ENCODE measurements at regions not wholly inside any gene's neighbourhood (a gene's known extent, or its start where the extent isn't known, plus 50 kb on each side); places are given as distances from the start of the nearest gene placed in this dataset.

- no peak overlapping the region for H3K4me3 ChIP-seq (ENCODE audit: low read depth, low read length)
- no peak for DNase-seq (ENCODE audit: low read depth)
- no peak for TF ChIP-seq CTCF (conservative IDR thresholded peaks at IDR 0.05; ENCODE audit: low read depth, low read length)
Observed at GRCh38 chr10:59003203-59003602, 173.2 kb upstream of the PHYHIPL start.

- no peak for DNase-seq (ENCODE audit: low read depth)
- no peak for TF ChIP-seq CTCF (conservative IDR thresholded peaks at IDR 0.05; ENCODE audit: low read depth, low read length)
- H3K4me3 ChIP-seq (ENCODE audit: low read depth, low read length), result no peak overlapping the region
Observed at GRCh38 chr10:59004392-59004791, 172.1 kb upstream of the PHYHIPL start.

GRCh38 chr10:59006511-59007306, 169.7 kb upstream of the PHYHIPL start:
- no peak for TF ChIP-seq CTCF (conservative IDR thresholded peaks at IDR 0.05; ENCODE audit: low read depth, low read length)
- H3K4me3 ChIP-seq (ENCODE audit: low read depth, low read length), result no peak overlapping the region
- DNase-seq (ENCODE audit: low read depth), result peak; percentile 86

- TF ChIP-seq CTCF (conservative IDR thresholded peaks at IDR 0.05; ENCODE audit: low read depth, low read length), result no peak
- no peak overlapping the region for H3K4me3 ChIP-seq (ENCODE audit: low read depth, low read length)
- DNase-seq (ENCODE audit: low read depth), result no peak
Observed at GRCh38 chr10:59007307-59008025, 169.0 kb upstream of the PHYHIPL start.

- no peak for DNase-seq (ENCODE audit: low read depth)
- no peak for TF ChIP-seq CTCF (conservative IDR thresholded peaks at IDR 0.05; ENCODE audit: low read depth, low read length)
- no peak overlapping the region for H3K4me3 ChIP-seq (ENCODE audit: low read depth, low read length)
Observed at GRCh38 chr10:59008452-59008851, 168.0 kb upstream of the PHYHIPL start.

- no peak for TF ChIP-seq CTCF (conservative IDR thresholded peaks at IDR 0.05; ENCODE audit: low read depth, low read length)
- H3K4me3 ChIP-seq (ENCODE audit: low read depth, low read length), result no peak overlapping the region
- no peak for DNase-seq (ENCODE audit: low read depth)
Observed at GRCh38 chr10:59011972-59012632, 164.3 kb upstream of the PHYHIPL start.
